Lower leg skin (tissue), 4 donors: ENCODE measurements at regions not wholly inside any gene's neighbourhood (a gene's known extent, or its start where the extent isn't known, plus 50 kb on each side); places are given as distances from the start of the nearest gene placed in this dataset.

Experiments used
- DNase-seq, 2 donors: peaks; one replicate each; pipeline ENCODE4 v3.0.0-alpha.2; 2019; ENCODE audit warnings: low spot score in 2 of 2
- H3K4me3 ChIP-seq: fragments of 200-600 bp; sonication (generic); 2 replicates; pipeline ENCODE4 v1.5.1; 2017; ENCODE audit warnings: mild to moderate bottlenecking, low read depth; ENCODE audit not compliant: poor library complexity, severe bottlenecking
- POLR2A ChIP-seq, 2 donors: fragments of 450-650 bp; IDR thresholded peaks; one replicate each; pipeline ENCODE4 v1.6.1; 2016 to 2017; ENCODE audit warnings: antibody characterized with exemption in 2 of 2, mild to moderate bottlenecking in 1 of 2, moderate library complexity in 1 of 2
- WGBS, 2 donors: methylation state at CpG; one replicate each; pipeline ENCODE4 v1.1.5; 2018; 5-methylcytosine and 5-hydroxymethylcytosine counted together
- intact Hi-C: fragments of 100-400 bp; cut with DNase I; formaldehyde crosslinking; loops from one replicate; pipeline ENCODE4 v1.15.0; 2023; ENCODE audit warnings: low total_unique reads
- TF ChIP-seq, protein P1 (sequence below), 3 donors: fragments of 450-650 bp; IDR thresholded peaks; one replicate each; pipeline ENCODE4 v1.5.1; 2016; ENCODE audit warnings: antibody characterized with exemption in 3 of 3, mild to moderate bottlenecking in 3 of 3, moderate library complexity in 2 of 3

DNA sequence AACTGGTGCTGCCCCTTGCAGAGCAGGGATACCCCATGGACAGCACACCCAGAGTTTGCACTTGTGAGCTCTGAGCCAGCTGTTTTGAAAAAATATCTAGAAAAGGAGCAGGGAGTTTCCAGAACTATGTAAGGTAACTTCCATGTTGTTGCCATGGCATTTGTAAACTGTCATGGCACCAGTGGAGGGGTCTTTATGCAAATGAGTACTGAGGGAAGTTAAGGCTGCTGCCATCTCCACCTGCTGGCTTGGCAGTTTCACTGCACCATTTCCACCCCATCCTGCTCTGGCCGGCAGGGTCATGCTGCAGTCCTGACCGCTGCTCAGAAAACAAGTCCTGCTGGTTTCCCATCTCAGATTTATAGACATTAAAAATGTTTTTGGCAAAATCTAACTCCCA lies 52.3 kb upstream of the SNTG2 start:
- no peak overlapping the region for H3K4me3 ChIP-seq
- intact Hi-C loops: no loop called here
- DNase-seq: no peak
- WGBS, 2 donors: 50 to 69% methylated on average over 2 of the region's 2 CpGs
- no peak for TF ChIP-seq POLR2A (IDR thresholded peaks at IDR 0.05)
- TF ChIP-seq, protein P1, sequence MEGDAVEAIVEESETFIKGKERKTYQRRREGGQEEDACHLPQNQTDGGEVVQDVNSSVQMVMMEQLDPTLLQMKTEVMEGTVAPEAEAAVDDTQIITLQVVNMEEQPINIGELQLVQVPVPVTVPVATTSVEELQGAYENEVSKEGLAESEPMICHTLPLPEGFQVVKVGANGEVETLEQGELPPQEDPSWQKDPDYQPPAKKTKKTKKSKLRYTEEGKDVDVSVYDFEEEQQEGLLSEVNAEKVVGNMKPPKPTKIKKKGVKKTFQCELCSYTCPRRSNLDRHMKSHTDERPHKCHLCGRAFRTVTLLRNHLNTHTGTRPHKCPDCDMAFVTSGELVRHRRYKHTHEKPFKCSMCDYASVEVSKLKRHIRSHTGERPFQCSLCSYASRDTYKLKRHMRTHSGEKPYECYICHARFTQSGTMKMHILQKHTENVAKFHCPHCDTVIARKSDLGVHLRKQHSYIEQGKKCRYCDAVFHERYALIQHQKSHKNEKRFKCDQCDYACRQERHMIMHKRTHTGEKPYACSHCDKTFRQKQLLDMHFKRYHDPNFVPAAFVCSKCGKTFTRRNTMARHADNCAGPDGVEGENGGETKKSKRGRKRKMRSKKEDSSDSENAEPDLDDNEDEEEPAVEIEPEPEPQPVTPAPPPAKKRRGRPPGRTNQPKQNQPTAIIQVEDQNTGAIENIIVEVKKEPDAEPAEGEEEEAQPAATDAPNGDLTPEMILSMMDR (IDR thresholded peaks at IDR 0.05): no peak

DNA sequence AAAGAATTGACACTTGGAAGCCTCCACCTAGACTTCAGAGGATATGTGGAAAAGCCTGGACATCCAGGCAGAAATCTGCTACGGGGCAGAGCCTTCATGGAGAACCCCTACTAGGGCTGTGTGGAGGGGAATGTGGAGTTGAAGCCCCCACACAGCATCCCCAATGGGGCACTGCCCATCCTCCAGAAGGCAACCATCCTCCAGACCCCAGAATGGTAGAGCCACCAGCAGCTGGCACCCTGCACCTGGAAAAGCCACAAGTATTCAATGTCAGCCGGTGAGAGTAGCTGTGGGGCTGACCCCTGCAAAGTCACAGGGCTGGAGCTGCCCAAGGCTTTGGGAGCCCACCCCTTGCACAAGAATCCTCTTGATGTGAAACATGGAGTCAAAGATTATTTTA lies 53.6 kb upstream of the SNTG2 start:
- 100% methylated on average over 1 to 2 of the region's 2 CpGs for WGBS, 2 donors
- TF ChIP-seq, protein P1 (IDR thresholded peaks at IDR 0.05): no peak
- TF ChIP-seq POLR2A (IDR thresholded peaks at IDR 0.05): no peak
- H3K4me3 ChIP-seq: no peak overlapping the region
- intact Hi-C loops: no loop called here
- no peak for DNase-seq

DNA sequence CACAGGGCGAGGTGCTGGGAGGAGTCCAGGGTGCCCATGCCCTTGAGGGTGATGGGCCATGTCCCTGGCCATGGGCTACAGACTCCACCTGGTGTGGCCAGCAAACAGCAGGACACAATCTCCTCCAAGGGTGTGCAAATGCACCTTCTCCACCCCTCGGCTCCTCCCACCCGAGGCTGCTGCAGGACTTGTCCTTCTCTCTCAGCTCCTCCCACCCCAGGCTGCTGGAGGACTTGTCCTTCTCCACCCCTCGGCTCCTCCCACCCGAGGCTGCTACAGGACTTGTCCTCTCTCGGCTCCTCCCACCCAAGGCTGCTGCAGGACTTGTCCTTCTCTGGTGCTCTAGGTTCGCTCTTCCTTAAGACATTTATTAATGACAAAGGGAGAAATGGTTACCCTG lies 57.3 kb upstream of the SNTG2 start:
- TF ChIP-seq, protein P1 (IDR thresholded peaks at IDR 0.05): no peak
- TF ChIP-seq POLR2A (IDR thresholded peaks at IDR 0.05): no peak
- WGBS, 2 donors: 35 to 36% methylated on average over 7 of the region's 7 CpGs
- no peak for DNase-seq
- intact Hi-C loops: no loop called here
- no peak overlapping the region for H3K4me3 ChIP-seq

DNA sequence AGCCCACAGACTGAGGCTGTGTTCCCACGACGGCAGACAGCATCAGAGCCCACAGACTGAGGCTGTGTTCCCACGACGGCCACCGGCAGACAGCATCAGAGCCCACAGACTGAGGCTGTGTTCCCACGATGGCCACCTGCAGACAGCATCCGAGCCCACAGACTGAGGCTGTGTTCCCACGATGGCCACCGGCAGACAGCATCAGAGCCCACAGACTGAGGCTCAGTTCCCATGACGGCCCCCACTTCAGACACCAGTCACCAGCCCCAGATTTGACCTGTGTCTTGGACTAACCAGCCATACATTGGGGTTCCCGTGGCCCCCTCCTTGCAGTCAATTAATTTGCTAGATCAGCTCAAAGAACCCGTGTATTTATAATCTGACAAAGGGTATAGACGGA lies 57.8 kb upstream of the SNTG2 start:
- TF ChIP-seq, protein P1 (IDR thresholded peaks at IDR 0.05): no peak
- no peak for TF ChIP-seq POLR2A (IDR thresholded peaks at IDR 0.05)
- H3K4me3 ChIP-seq: no peak overlapping the region
- 87% methylated on average over 10 to 12 of the region's 13 CpGs for WGBS, 2 donors
- no peak for DNase-seq
- intact Hi-C loops: no loop called here

DNA sequence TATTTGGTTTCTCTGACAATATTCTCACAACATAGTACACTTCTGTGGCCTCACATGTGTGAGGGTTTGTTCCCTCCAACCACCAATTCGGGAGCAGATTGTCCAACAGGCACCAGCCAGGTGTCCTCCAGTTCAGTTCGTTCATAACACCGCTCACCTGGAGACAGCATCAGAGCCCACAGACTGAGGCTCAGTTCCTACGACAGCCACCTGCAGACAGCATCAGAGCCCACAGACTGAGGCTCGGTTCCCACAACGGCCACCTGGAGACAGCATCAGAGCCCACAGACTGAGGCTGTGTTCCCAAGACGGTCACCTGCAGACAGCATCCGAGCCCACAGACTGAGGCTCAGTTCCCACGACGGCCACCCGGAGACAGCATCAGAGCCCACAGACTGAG lies 58.2 kb upstream of the SNTG2 start:
- 86 to 89% methylated on average over 11 of the region's 11 CpGs for WGBS, 2 donors
- TF ChIP-seq, protein P1 (IDR thresholded peaks at IDR 0.05): no peak
- TF ChIP-seq POLR2A (IDR thresholded peaks at IDR 0.05): no peak
- no peak overlapping the region for H3K4me3 ChIP-seq
- DNase-seq: no peak
- intact Hi-C loops: no loop called here

DNA sequence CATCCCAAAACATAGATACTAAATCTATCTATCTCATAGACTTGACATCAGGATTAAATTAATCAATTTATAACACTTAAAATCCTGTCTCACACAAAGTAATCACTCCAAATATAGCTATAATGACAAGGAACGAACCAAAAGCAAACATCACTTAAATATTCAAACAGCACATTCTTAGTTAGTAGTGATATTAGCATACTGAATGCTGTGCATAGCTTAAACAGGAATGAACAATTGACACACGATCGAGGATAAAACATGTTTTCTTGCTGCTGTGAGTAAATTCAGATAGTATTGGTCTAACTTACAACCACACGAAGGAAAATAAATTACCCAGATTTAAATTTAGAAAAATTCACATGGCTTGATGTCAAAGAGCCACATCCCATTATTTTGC lies 58.9 kb upstream of the SNTG2 start:
- TF ChIP-seq POLR2A (IDR thresholded peaks at IDR 0.05): no peak
- TF ChIP-seq, protein P1 (IDR thresholded peaks at IDR 0.05): no peak
- intact Hi-C loops: no loop called here
- no peak for DNase-seq
- no peak overlapping the region for H3K4me3 ChIP-seq
- WGBS, 2 donors: 65 to 76% methylated on average over 4 of the region's 4 CpGs
